ENCODE measurements at regions not wholly inside any gene's neighbourhood (a gene's known extent, or its start where the extent isn't known, plus 50 kb on each side); places are given as distances from the start of the nearest gene placed in this dataset.

GRCh38 chr12:14148489-14149270 is 167.3 kb upstream of the GRIN2B start:
- POLR2A ChIA-PET, result no interaction called here
- CTCF ChIA-PET, result no interaction called here
- Histone ChIP-seq H3K36me3 (ENCODE audit: control insufficient read depth, insufficient read depth, low read length) (no peaks in the 10 kb centered on the region), H3K27me3 (ENCODE audit: control insufficient read depth, insufficient read depth, low read length) (no peaks in the 10 kb centered on the region), H3K4me3 (ENCODE audit: low read depth, low read length) (no peak overlapping the region)
- no peak for TF ChIP-seq CTCF (IDR thresholded peaks at IDR 0.05; ENCODE audit: insufficient read depth, low read depth, low read length)
- no peak for DNase-seq (ENCODE audit: low read depth)

GRCh38 chr12:14153803-14154202 is 172.4 kb upstream of the GRIN2B start:
- no peak for TF ChIP-seq CTCF (IDR thresholded peaks at IDR 0.05; ENCODE audit: insufficient read depth, low read depth, low read length)
- Histone ChIP-seq H3K4me3 (ENCODE audit: low read depth, low read length) (no peak overlapping the region), H3K36me3 (ENCODE audit: control insufficient read depth, insufficient read depth, low read length) (no peaks in the 10 kb centered on the region), H3K27me3 (ENCODE audit: control insufficient read depth, insufficient read depth, low read length) (no peaks in the 10 kb centered on the region)
- POLR2A ChIA-PET, result no interaction called here
- no peak for DNase-seq (ENCODE audit: low read depth)
- CTCF ChIA-PET, result no interaction called here

- H3K4me3 ChIP-seq (ENCODE audit: low read depth, low read length), result no peak overlapping the region
- TF ChIP-seq CTCF (IDR thresholded peaks at IDR 0.05; ENCODE audit: insufficient read depth, low read depth, low read length), result no peak
- no peaks in the 10 kb centered on the region for H3K36me3 ChIP-seq (ENCODE audit: control insufficient read depth, insufficient read depth, low read length)
- CTCF ChIA-PET, result no interaction called here
- H3K27me3 ChIP-seq (ENCODE audit: control insufficient read depth, insufficient read depth, low read length), result no peaks in the 10 kb centered on the region
- no peak for DNase-seq (ENCODE audit: low read depth)
- POLR2A ChIA-PET, result no interaction called here
Observed at GRCh38 chr12:14156606-14157005, 175.2 kb upstream of the GRIN2B start.

GRCh38 chr12:14157088-14157747 is 175.8 kb upstream of the GRIN2B start:
- POLR2A ChIA-PET, result no interaction called here
- no peak for DNase-seq (ENCODE audit: low read depth)
- Histone ChIP-seq H3K27me3 (ENCODE audit: control insufficient read depth, insufficient read depth, low read length) (no peaks in the 10 kb centered on the region), H3K36me3 (ENCODE audit: control insufficient read depth, insufficient read depth, low read length) (no peaks in the 10 kb centered on the region), H3K4me3 (ENCODE audit: low read depth, low read length) (no peak overlapping the region)
- TF ChIP-seq CTCF (IDR thresholded peaks at IDR 0.05; ENCODE audit: insufficient read depth, low read depth, low read length), result no peak
- CTCF ChIA-PET, result interaction anchor here (2.3 kb wide), 1 partner anchor 10 kb away, joined by 17 read pairs; no protein-coding TSS in a partner anchor

- ChIA-PET POLR2A (no interaction called here), CTCF (no interaction called here)
- H3K36me3 ChIP-seq (ENCODE audit: control insufficient read depth, insufficient read depth, low read length), result no peaks in the 10 kb centered on the region
- no peak for DNase-seq (ENCODE audit: low read depth)
- no peaks in the 10 kb centered on the region for H3K27me3 ChIP-seq (ENCODE audit: control insufficient read depth, insufficient read depth, low read length)
- no peak for TF ChIP-seq CTCF (IDR thresholded peaks at IDR 0.05; ENCODE audit: insufficient read depth, low read depth, low read length)
- no peak overlapping the region for H3K4me3 ChIP-seq (ENCODE audit: low read depth, low read length)
Observed at GRCh38 chr12:14164266-14164665, 182.9 kb upstream of the GRIN2B start.

All from BJ (cell line).